ENCODE measurements at regions not wholly inside any gene's neighbourhood (a gene's known extent, or its start where the extent isn't known, plus 50 kb on each side); places are given as distances from the start of the nearest gene placed in this dataset.

GRCh38 chr12:115209230-115209629 is 525.3 kb upstream of the TBX3 start:
- DNase-seq = no peak

GRCh38 chr12:115208098-115208497 is 524.1 kb upstream of the TBX3 start:
- DNase-seq = no peak

GRCh38 chr12:115207216-115207915 is 523.4 kb upstream of the TBX3 start:
- no peak for DNase-seq

- DNase-seq = no peak
These were observed 522.8 kb upstream of the TBX3 start for GRCh38 chr12:115206801-115207200.

- DNase-seq = no peak
These were observed 521.9 kb upstream of the TBX3 start for GRCh38 chr12:115205755-115206308.

- no peak for DNase-seq
These were observed 521.2 kb upstream of the TBX3 start for GRCh38 chr12:115204957-115205754.

- DNase-seq = peak; percentile 19
These were observed 519.7 kb upstream of the TBX3 start for GRCh38 chr12:115203701-115204100.

- DNase-seq = no peak
These were observed 518.0 kb upstream of the TBX3 start for GRCh38 chr12:115201966-115202365.

GRCh38 chr12:115199831-115200230 is 515.9 kb upstream of the TBX3 start:
- DNase-seq = peak; percentile 64

- DNase-seq = no peak
These were observed 510.9 kb upstream of the TBX3 start for GRCh38 chr12:115194857-115195256.

GRCh38 chr12:115194448-115194847 is 510.5 kb upstream of the TBX3 start:
- no peak for DNase-seq

GRCh38 chr12:115191342-115191741 is 507.4 kb upstream of the TBX3 start:
- peak; percentile 59 for DNase-seq

- DNase-seq = peak; percentile 82
These were observed 506.2 kb upstream of the TBX3 start for GRCh38 chr12:115190010-115190770.

GRCh38 chr12:115185506-115185905 is 501.5 kb upstream of the TBX3 start:
- DNase-seq = no peak

- no peak for DNase-seq
These were observed 499.8 kb upstream of the TBX3 start for GRCh38 chr12:115183752-115184151.

GRCh38 chr12:115177899-115178298 is 493.9 kb upstream of the TBX3 start:
- no peak for DNase-seq

- DNase-seq = no peak
These were observed 492.9 kb upstream of the TBX3 start for GRCh38 chr12:115176741-115177400.

- DNase-seq = no peak
These were observed 490.9 kb upstream of the TBX3 start for GRCh38 chr12:115174920-115175319.

GRCh38 chr12:115172521-115172920 is 488.5 kb upstream of the TBX3 start:
- no peak for DNase-seq

GRCh38 chr12:115169981-115170380 is 486.0 kb upstream of the TBX3 start:
- no peak for DNase-seq

- no peak for DNase-seq
These were observed 482.8 kb upstream of the TBX3 start for GRCh38 chr12:115166698-115167315.

GRCh38 chr12:115163710-115164109 is 479.7 kb upstream of the TBX3 start:
- DNase-seq = no peak

All from skin of body (tissue), 1 donor.